Endodermal cell (in vitro differentiated cells): ENCODE measurements at regions not wholly inside any gene's neighbourhood (a gene's known extent, or its start where the extent isn't known, plus 50 kb on each side); places are given as distances from the start of the nearest gene placed in this dataset.

Experiments
- DNase-seq: peaks from one replicate; pipeline ENCODE4 v3.0.0-alpha.2; 2017
- H3K27ac ChIP-seq: 2 replicates; pipeline ENCODE4 v1.5.1; 2013; ENCODE audit warnings: mild to moderate bottlenecking, low read depth, low read length, moderate library complexity
- H3K27me3 ChIP-seq: 2 replicates; pipeline ENCODE4 v1.6.1; 2013; ENCODE audit warnings: mild to moderate bottlenecking, low read length, moderate library complexity; ENCODE audit not compliant: insufficient read depth, control insufficient read depth, poor library complexity, severe bottlenecking
- H3K36me3 ChIP-seq: 2 replicates; pipeline ENCODE4 v1.7.0; 2013; ENCODE audit warnings: mild to moderate bottlenecking, low read length, moderate library complexity; ENCODE audit not compliant: control insufficient read depth, insufficient read depth
- H3K4me1 ChIP-seq: one replicate; pipeline ENCODE4 v1.7.0; 2013; ENCODE audit warnings: low read length; ENCODE audit not compliant: control insufficient read depth, insufficient read depth
- H3K4me3 ChIP-seq: 2 replicates; pipeline ENCODE4 v1.5.1; 2013; ENCODE audit warnings: mild to moderate bottlenecking, low read length, moderate library complexity
- H3K9ac ChIP-seq: 2 replicates; pipeline ENCODE4 v1.6.1; 2013; ENCODE audit warnings: mild to moderate bottlenecking, low read length, moderate library complexity; ENCODE audit not compliant: poor library complexity, severe bottlenecking; ENCODE audit errors: extremely low read depth
- H3K9me3 ChIP-seq: 2 replicates; pipeline ENCODE4 v1.6.1; 2013; ENCODE audit warnings: mild to moderate bottlenecking, low read length, moderate library complexity; ENCODE audit not compliant: control insufficient read depth
- H3K27ac Mint-ChIP-seq: 2 replicates; pipeline ENCODE4 v1.8.0; 2020; ENCODE audit warnings: mixed read lengths
- H3K27me3 Mint-ChIP-seq: 2 replicates; pipeline ENCODE4 v1.8.0; 2021; ENCODE audit warnings: mild to moderate bottlenecking, mixed read lengths; ENCODE audit not compliant: insufficient read depth
- H3K36me3 Mint-ChIP-seq: 2 replicates; pipeline ENCODE4 v1.8.0; 2020; ENCODE audit warnings: low read depth, mixed read lengths
- H3K4me1 Mint-ChIP-seq: 2 replicates; pipeline ENCODE4 v1.8.0; 2020; ENCODE audit warnings: mixed read lengths
- H3K4me3 Mint-ChIP-seq: 2 replicates; pipeline ENCODE4 v1.8.0; 2020; ENCODE audit warnings: mild to moderate bottlenecking, moderate library complexity, mixed read lengths
- H3K9me3 Mint-ChIP-seq: 2 replicates; pipeline ENCODE4 v1.8.0; 2020; ENCODE audit warnings: mild to moderate bottlenecking, mixed read lengths
- WGBS, 2 experiments: methylation state at CpG; one replicate each; pipeline versions ENCODE4 v1.1.5 to v1.1.7; 2013; ENCODE audit warnings: missing lambda C conversion rate in 2 of 2, mixed read lengths in 1 of 2; ENCODE audit not compliant: insufficient coverage in 1 of 2, insufficient read length in 1 of 2; 5-methylcytosine and 5-hydroxymethylcytosine counted together
- TF ChIP-seq, protein P1 (sequence below): fragments of 200-600 bp; sonication (generic); conservative IDR thresholded peaks from 2 replicates; pipeline ENCODE4 v1.5.0; 2021; ENCODE audit warnings: antibody characterized with exemption, mild to moderate bottlenecking

DNA sequence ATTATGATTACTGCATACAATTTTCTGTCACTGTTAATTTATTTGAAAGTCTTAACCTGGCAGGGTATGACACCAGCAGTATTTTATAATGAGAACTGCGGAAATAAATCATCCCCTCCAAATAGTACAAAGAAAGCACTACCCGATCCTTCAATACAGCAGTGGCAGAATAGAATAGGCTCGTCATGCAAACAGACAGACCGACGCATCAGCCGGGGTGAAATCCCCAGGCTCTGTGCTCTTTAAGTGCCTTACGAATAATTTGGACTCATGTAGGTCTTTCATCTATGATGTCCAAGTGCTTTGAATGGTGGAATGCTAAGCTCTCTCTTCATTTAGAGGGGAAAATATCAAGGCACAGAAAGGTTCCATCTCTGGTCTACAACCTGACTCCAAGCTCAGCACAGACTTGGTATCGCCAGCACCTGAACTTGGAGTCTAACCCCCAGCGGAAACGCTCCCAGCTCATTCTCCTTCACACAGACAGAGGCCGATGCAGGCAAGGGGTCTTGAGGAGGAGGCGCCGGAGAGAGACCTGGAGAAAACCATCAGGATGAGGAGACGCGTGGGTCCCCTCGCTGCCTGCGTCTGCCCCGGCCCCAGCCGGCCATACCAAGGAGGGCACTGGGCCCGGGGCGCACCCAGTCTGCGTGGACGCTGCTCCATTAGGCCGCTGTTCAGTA lies 568.1 kb upstream of the MKI67 start:
- Mint-ChIP-seq H3K9me3 (no peaks in the 10 kb centered on the region), H3K4me1 (peaks cover 27% of the 10 kb centered on the region), H3K27ac (no peak overlapping the region), H3K36me3 (no peaks in the 10 kb centered on the region), H3K27me3 (no peaks in the 10 kb centered on the region), H3K4me3 (no peak overlapping the region)
- no peaks in the 10 kb centered on the region for H3K36me3 ChIP-seq
- no peak overlapping the region for H3K9ac ChIP-seq
- DNase-seq, result no peak
- WGBS, 2 experiments, result 87 to 91% methylated on average over 16 to 24 of the region's 24 CpGs
- no peaks in the 10 kb centered on the region for H3K9me3 ChIP-seq
- no peaks in the 10 kb centered on the region for H3K27me3 ChIP-seq
- TF ChIP-seq, protein P1, sequence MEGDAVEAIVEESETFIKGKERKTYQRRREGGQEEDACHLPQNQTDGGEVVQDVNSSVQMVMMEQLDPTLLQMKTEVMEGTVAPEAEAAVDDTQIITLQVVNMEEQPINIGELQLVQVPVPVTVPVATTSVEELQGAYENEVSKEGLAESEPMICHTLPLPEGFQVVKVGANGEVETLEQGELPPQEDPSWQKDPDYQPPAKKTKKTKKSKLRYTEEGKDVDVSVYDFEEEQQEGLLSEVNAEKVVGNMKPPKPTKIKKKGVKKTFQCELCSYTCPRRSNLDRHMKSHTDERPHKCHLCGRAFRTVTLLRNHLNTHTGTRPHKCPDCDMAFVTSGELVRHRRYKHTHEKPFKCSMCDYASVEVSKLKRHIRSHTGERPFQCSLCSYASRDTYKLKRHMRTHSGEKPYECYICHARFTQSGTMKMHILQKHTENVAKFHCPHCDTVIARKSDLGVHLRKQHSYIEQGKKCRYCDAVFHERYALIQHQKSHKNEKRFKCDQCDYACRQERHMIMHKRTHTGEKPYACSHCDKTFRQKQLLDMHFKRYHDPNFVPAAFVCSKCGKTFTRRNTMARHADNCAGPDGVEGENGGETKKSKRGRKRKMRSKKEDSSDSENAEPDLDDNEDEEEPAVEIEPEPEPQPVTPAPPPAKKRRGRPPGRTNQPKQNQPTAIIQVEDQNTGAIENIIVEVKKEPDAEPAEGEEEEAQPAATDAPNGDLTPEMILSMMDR, result no peak
- peaks cover 9% of the 10 kb centered on the region for H3K4me1 ChIP-seq
- peak overlapping the region; percentile 70 for H3K27ac ChIP-seq
- H3K4me3 ChIP-seq, result no peak overlapping the region

DNA sequence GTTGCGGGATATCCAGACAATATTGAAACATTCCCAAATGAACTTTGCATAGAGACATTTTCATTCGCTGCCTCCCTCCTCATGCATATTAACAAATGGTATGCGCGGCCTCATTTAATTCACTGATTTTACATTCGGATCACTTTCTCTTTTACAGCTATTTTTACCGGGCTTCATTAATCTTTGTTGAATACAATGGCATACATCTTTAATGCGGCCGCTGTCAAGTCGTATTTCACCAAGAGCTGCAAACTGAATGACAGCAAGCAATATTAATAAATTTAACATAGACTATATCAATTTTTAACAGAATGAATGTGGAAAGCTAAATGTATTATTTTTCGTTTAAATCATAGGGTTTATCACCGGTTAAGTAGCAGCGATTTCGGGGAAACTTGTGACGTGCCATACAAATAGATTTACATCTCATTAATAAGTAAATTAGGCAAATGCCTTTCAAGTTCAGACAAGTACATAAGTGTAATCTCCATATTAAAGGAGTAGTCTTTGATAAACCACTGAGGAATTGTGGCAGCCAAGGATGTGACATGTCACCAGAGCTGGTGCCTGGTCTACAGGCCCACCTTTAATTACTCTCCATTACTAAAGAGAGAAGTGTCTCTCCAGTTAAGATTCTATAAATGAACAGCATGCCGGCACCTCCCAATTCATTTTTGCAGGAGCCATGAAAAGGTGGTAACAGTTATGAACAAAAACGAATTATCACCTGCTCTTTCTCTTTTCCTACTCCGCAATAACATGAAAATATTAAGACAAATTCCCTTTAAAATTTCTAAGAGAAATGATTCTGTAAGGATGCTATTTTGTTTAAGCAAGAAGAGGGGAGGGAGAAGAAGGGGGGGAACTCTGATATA lies 568.9 kb upstream of the MKI67 start:
- no peak for DNase-seq
- Mint-ChIP-seq H3K4me1 (peaks cover 27% of the 10 kb centered on the region), H3K27ac (no peak overlapping the region), H3K4me3 (no peak overlapping the region), H3K36me3 (no peaks in the 10 kb centered on the region), H3K9me3 (no peaks in the 10 kb centered on the region), H3K27me3 (no peaks in the 10 kb centered on the region)
- TF ChIP-seq, protein P1, result no peak
- H3K4me1 ChIP-seq, result peaks cover 9% of the 10 kb centered on the region
- H3K9ac ChIP-seq, result no peak overlapping the region
- H3K9me3 ChIP-seq, result no peaks in the 10 kb centered on the region
- H3K36me3 ChIP-seq, result no peaks in the 10 kb centered on the region
- H3K4me3 ChIP-seq, result no peak overlapping the region
- 95 to 98% methylated on average over 4 to 16 of the region's 17 CpGs for WGBS, 2 experiments
- no peaks in the 10 kb centered on the region for H3K27me3 ChIP-seq
- H3K27ac ChIP-seq, result peak overlapping the region; percentile 70

DNA sequence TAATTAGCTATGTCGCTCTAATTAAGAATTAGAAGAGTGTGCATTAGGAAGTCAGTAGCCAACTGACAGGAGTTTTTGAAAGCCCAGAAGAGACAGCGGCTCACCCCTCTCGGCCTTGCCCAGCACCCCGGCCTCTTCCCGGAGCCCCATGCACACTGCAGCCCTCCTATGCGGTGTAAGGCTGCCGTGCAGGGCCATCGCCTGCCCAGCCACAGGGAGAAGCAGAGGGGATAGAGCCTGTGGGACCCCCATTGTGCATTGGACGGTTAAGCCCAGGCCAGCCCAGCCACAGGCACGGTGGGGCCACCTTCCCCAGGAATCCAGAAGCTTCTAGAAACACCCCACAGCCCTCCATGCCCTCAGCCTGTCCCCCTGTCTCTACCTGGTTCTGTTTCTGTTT lies 569.7 kb upstream of the MKI67 start:
- TF ChIP-seq, protein P1, result no peak
- no peak for DNase-seq
- Histone ChIP-seq H3K9ac (no peak overlapping the region), H3K27me3 (no peaks in the 10 kb centered on the region), H3K4me1 (peaks cover 9% of the 10 kb centered on the region), H3K27ac (no peak overlapping the region), H3K9me3 (no peaks in the 10 kb centered on the region), H3K4me3 (no peak overlapping the region), H3K36me3 (no peaks in the 10 kb centered on the region)
- Mint-ChIP-seq H3K36me3 (no peaks in the 10 kb centered on the region), H3K4me1 (peaks cover 27% of the 10 kb centered on the region), H3K4me3 (no peak overlapping the region), H3K27me3 (no peaks in the 10 kb centered on the region), H3K27ac (no peak overlapping the region), H3K9me3 (no peaks in the 10 kb centered on the region)
- 93 to 95% methylated on average over 6 to 10 of the region's 10 CpGs for WGBS, 2 experiments
